HepG2 (cell line): ENCODE measurements at regions not wholly inside any gene's neighbourhood (a gene's known extent, or its start where the extent isn't known, plus 50 kb on each side); places are given as distances from the start of the nearest gene placed in this dataset.

Source experiments
- CBX2 ChIP-seq, 2 experiments: fragments of 200-600 bp in 1 of 2; sonication (generic); formaldehyde crosslinking in 1 of 2; IDR thresholded peaks; 2 replicates each; pipeline versions ENCODE4 v1.7.0 to v1.8.1; 2018 to 2022; ENCODE audit warnings: low read depth in 2 of 2, low read length in 1 of 2, mild to moderate bottlenecking in 1 of 2, missing genetic modification reagents in 1 of 2
- CEBPB ChIP-seq: IDR thresholded peaks from 2 replicates; pipeline ENCODE4 v1.6.1; 2011; ENCODE audit warnings: low read depth, low read length, improper control_type of control experiment, borderline replicate concordance
- EED ChIP-seq: sonication (generic); formaldehyde crosslinking; IDR thresholded peaks from 2 replicates; pipeline ENCODE4 v1.5.0; 2020; ENCODE audit warnings: mild to moderate bottlenecking, missing genetic modification reagents
- HOMEZ ChIP-seq: IDR thresholded peaks from 2 replicates; pipeline ENCODE4 v1.6.1; 2016; ENCODE audit warnings: low read depth
- IKZF1 ChIP-seq: fragments of 450-650 bp; IDR thresholded peaks from 2 replicates; pipeline ENCODE4 v1.7.1; 2016
- MAFF ChIP-seq: IDR thresholded peaks from 2 replicates; pipeline ENCODE4 v1.6.1; 2011; ENCODE audit warnings: low read depth, low read length, improper control_type of control experiment
- NFYC ChIP-seq: IDR thresholded peaks from 2 replicates; pipeline ENCODE4 v1.6.1; 2016; ENCODE audit warnings: missing genetic modification reagents, missing compliant biosample characterization
- ONECUT2 ChIP-seq: sonication (generic); formaldehyde crosslinking; IDR thresholded peaks from 2 replicates; pipeline ENCODE4 v1.4.0; 2020; ENCODE audit warnings: missing genetic modification reagents
- PRPF4 ChIP-seq: fragments of 200-400 bp; formaldehyde crosslinking; IDR thresholded peaks from 2 replicates; pipeline ENCODE4 v1.6.1; 2016; ENCODE audit warnings: low read length, low read depth; ENCODE audit not compliant: poor library complexity, severe bottlenecking
- RBM39 ChIP-seq: fragments of 200-400 bp; formaldehyde crosslinking; IDR thresholded peaks from one replicate; pipeline ENCODE4 v1.6.1; 2018; ENCODE audit warnings: antibody characterized with exemption, mild to moderate bottlenecking, low read depth, low read length; ENCODE audit not compliant: poor library complexity, severe bottlenecking
- REPIN1 ChIP-seq: sonication (generic); formaldehyde crosslinking; IDR thresholded peaks from 2 replicates; pipeline ENCODE4 v1.8.0; 2022; ENCODE audit warnings: missing genetic modification reagents, low read depth, mild to moderate bottlenecking, borderline replicate concordance
- SALL1 ChIP-seq: sonication (generic); formaldehyde crosslinking; IDR thresholded peaks from 2 replicates; pipeline ENCODE4 v1.8.0; 2022; ENCODE audit warnings: mild to moderate bottlenecking, missing genetic modification reagents
- SIN3A ChIP-seq: IDR thresholded peaks from 2 replicates; pipeline ENCODE4 v1.6.1; 2011; ENCODE audit warnings: low read depth, mild to moderate bottlenecking, control low read depth, low read length, borderline replicate concordance
- SIN3B ChIP-seq: fragments of 150-350 bp; IDR thresholded peaks from 2 replicates; pipeline ENCODE4 v1.6.1; 2014; ENCODE audit warnings: low read length
- SMYD3 ChIP-seq: sonication (generic); formaldehyde crosslinking; IDR thresholded peaks from 2 replicates; pipeline ENCODE4 v1.8.1; 2023; ENCODE audit warnings: mild to moderate bottlenecking, missing genetic modification reagents
- SOX13 ChIP-seq, 3 experiments: fragments of 450-650 bp in 1 of 3; sonication (generic) in 1 of 3; formaldehyde crosslinking in 1 of 3; IDR thresholded peaks in 2 of 3; conservative IDR thresholded peaks in 1 of 3; 2 replicates each; pipeline versions ENCODE4 v1.5.0 to v1.6.1; 2016 to 2020; ENCODE audit warnings: antibody characterized with exemption in 1 of 3, mild to moderate bottlenecking in 1 of 3, missing compliant biosample characterization in 1 of 3, missing genetic modification reagents in 1 of 3, moderate library complexity in 1 of 3
- SOX6 ChIP-seq, 2 experiments: fragments of 450-650 bp in 1 of 2; sonication (generic) in 1 of 2; formaldehyde crosslinking in 1 of 2; IDR thresholded peaks; 2 replicates each; pipeline versions ENCODE4 v1.4.0 to v1.6.1; 2017 to 2020; ENCODE audit warnings: antibody characterized with exemption in 1 of 2, mild to moderate bottlenecking in 1 of 2, missing genetic modification reagents in 1 of 2
- TARDBP ChIP-seq: sonication (generic); formaldehyde crosslinking; IDR thresholded peaks from 2 replicates; pipeline ENCODE4 v1.8.0; 2022; ENCODE audit warnings: mild to moderate bottlenecking, missing genetic modification reagents
- ZNF230 ChIP-seq: sonication (generic); formaldehyde crosslinking; IDR thresholded peaks from 2 replicates; pipeline ENCODE4 v1.4.0; 2020; ENCODE audit warnings: mild to moderate bottlenecking, missing genetic modification reagents
- ZNF383 ChIP-seq: sonication (generic); formaldehyde crosslinking; IDR thresholded peaks from 2 replicates; pipeline ENCODE4 v1.4.0; 2020; ENCODE audit warnings: missing genetic modification reagents, mild to moderate bottlenecking, borderline replicate concordance
- ZNF577 ChIP-seq: sonication (generic); formaldehyde crosslinking; IDR thresholded peaks from 2 replicates; pipeline ENCODE4 v1.4.0; 2020; ENCODE audit warnings: mild to moderate bottlenecking, low read depth, missing genetic modification reagents, borderline replicate concordance
- ZNF597 ChIP-seq: sonication (generic); formaldehyde crosslinking; IDR thresholded peaks from 2 replicates; pipeline ENCODE4 v1.5.0; 2020; ENCODE audit warnings: missing genetic modification reagents
- ZNF737 ChIP-seq: sonication (generic); formaldehyde crosslinking; IDR thresholded peaks from 2 replicates; pipeline ENCODE4 v1.5.0; 2020; ENCODE audit warnings: missing genetic modification reagents, mild to moderate bottlenecking, borderline replicate concordance
- TF ChIP-seq, protein P1 (sequence below): sonication (generic); formaldehyde crosslinking; IDR thresholded peaks from 2 replicates; pipeline ENCODE4 v1.8.1; 2023; ENCODE audit warnings: mild to moderate bottlenecking, missing genetic modification reagents
- TF ChIP-seq, protein P2 (sequence below): sonication (generic); formaldehyde crosslinking; conservative IDR thresholded peaks from 2 replicates; pipeline ENCODE4 v1.8.0; 2022; ENCODE audit warnings: mild to moderate bottlenecking, moderate library complexity, missing genetic modification reagents

DNA sequence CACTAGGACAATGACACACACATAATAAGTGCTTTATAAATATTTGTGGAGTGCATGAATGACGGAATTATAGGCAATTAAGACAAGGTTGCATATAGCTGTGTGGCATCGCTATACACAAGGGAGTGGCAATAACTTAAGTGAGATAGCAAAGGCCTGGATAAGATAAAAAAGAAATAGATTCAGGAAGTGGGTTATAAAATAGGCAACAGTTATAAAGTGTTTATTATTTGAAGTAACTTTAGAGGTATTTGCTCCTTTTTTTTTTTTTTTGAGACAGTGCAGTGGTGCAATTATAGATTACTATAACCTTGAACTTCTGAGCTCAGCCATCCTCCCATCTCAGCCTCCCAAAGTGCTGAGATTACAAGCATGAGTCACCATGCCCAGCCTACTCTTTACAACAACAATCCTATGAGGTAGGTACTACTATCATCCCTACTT lies 75.9 kb upstream of the LOC128125822 start (continued):
- TF ChIP-seq, protein P1, sequence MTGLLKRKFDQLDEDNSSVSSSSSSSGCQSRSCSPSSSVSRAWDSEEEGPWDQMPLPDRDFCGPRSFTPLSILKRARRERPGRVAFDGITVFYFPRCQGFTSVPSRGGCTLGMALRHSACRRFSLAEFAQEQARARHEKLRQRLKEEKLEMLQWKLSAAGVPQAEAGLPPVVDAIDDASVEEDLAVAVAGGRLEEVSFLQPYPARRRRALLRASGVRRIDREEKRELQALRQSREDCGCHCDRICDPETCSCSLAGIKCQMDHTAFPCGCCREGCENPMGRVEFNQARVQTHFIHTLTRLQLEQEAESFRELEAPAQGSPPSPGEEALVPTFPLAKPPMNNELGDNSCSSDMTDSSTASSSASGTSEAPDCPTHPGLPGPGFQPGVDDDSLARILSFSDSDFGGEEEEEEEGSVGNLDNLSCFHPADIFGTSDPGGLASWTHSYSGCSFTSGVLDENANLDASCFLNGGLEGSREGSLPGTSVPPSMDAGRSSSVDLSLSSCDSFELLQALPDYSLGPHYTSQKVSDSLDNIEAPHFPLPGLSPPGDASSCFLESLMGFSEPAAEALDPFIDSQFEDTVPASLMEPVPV (CRISPR knock-in tag): no peak
- TF ChIP-seq ONECUT2 (CRISPR knock-in tag) (0 out of 2 replicates have a peak, but pooled peaks have one; percentile 20), CEBPB (peak; percentile 37; the same call in 1 of the 2 replicates), CBX2 (IDR thresholded peaks at IDR 0.05; ENCODE audit: low read depth, low read length) (no peak), CBX2 (CRISPR knock-in tag; IDR thresholded peaks at IDR 0.05; ENCODE audit: low read depth) (no peak), ZNF737 (CRISPR knock-in tag) (no peak), IKZF1 (no peak), SALL1 (CRISPR knock-in tag) (no peak), NFYC (CRISPR knock-in tag) (no peak), ZNF577 (CRISPR knock-in tag) (no peak), ZNF230 (no peak), SIN3A (no peak), RBM39 (no peak), TARDBP (CRISPR knock-in tag) (0 out of 2 replicates have a peak, but pooled peaks have one; percentile 18), REPIN1 (CRISPR knock-in tag) (no peak; the same call in 1 of the 2 replicates), PRPF4 (no peak), ZNF597 (CRISPR knock-in tag) (no peak), HOMEZ (CRISPR knock-in tag) (peak; percentile 84; the same call in 1 of the 2 replicates), ZNF383 (CRISPR knock-in tag) (no peak), SOX6 (IDR thresholded peaks at IDR 0.05) (no peak), SOX6 (CRISPR knock-in tag; IDR thresholded peaks at IDR 0.05) (peak; percentile 72), SOX13 (IDR thresholded peaks at IDR 0.05) (no peak), SOX13 (CRISPR knock-in tag; conservative IDR thresholded peaks at IDR 0.05 in 1 of 2, IDR thresholded peaks at IDR 0.05 in 1 of 2) (peak in 1 of 2 experiments; percentile 37; a peak in 1 of 4 replicates), EED (CRISPR knock-in tag) (no peak), MAFF (no peak), SMYD3 (CRISPR knock-in tag) (no peak), SIN3B (no peak)
- TF ChIP-seq, protein P2, sequence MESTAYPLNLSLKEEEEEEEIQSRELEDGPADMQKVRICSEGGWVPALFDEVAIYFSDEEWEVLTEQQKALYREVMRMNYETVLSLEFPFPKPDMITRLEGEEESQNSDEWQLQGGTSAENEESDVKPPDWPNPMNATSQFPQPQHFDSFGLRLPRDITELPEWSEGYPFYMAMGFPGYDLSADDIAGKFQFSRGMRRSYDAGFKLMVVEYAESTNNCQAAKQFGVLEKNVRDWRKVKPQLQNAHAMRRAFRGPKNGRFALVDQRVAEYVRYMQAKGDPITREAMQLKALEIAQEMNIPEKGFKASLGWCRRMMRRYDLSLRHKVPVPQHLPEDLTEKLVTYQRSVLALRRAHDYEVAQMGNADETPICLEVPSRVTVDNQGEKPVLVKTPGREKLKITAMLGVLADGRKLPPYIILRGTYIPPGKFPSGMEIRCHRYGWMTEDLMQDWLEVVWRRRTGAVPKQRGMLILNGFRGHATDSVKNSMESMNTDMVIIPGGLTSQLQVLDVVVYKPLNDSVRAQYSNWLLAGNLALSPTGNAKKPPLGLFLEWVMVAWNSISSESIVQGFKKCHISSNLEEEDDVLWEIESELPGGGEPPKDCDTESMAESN: no peak
